HG02970 (cell line): ENCODE measurements at regions not wholly inside any gene's neighbourhood (a gene's known extent, or its start where the extent isn't known, plus 50 kb on each side); places are given as distances from the start of the nearest gene placed in this dataset.

Experiments used
- ATAC-seq: cut with Tn5 transposase; IDR thresholded peaks from one replicate; pipeline ENCODE4 v1.9.1; 2021; ENCODE audit warnings: mild to moderate bottlenecking, moderate library complexity, moderate number of reproducible peaks; ENCODE audit not compliant: unreplicated experiment, low FRiP score

DNA sequence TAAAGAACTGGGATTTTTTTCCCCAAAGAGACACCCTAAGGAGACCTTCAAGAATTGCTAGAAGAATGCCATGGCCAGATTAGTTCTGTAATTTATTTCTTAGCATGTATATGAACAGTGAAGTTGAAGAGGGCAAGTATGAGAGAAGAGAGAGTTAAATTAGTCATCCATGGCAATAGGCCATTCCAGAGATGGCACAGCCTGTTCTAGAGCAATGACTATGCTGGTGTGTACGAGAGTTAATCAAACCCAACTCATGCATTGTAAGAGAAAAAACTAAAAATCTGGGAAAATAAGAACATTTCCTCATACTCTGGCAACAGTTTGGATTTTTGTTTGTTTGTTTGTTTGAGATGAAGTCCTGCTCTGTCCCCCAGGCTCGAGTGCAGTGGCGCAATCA, 112.1 kb upstream of the PIK3C3 start:
- no peak for ATAC-seq

- no peak for ATAC-seq
These were observed 125.2 kb upstream of the PIK3C3 start for GRCh38 chr18:41829647-41830516.

- no peak for ATAC-seq
These were observed 126.9 kb upstream of the PIK3C3 start for GRCh38 chr18:41828137-41828536.

DNA sequence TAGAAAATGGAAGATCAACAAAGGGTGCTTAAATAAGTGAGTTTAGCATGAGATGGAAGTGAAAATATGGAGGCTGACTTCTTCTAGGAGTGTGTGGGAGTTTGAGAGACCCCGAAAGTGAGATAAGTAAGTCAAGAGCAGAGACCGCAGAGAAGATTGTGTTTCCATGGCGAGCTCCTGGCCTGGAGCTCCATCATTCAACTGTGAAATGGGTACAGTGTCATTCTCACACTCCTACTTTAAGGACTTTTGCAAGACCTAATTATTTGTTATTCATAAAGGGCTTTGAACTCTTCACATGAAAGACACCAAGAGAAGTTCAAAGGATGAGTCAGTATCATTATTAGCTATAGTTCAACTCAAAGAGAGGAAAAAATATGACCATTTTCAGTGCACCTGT, 134.2 kb upstream of the PIK3C3 start:
- no peak for ATAC-seq

DNA sequence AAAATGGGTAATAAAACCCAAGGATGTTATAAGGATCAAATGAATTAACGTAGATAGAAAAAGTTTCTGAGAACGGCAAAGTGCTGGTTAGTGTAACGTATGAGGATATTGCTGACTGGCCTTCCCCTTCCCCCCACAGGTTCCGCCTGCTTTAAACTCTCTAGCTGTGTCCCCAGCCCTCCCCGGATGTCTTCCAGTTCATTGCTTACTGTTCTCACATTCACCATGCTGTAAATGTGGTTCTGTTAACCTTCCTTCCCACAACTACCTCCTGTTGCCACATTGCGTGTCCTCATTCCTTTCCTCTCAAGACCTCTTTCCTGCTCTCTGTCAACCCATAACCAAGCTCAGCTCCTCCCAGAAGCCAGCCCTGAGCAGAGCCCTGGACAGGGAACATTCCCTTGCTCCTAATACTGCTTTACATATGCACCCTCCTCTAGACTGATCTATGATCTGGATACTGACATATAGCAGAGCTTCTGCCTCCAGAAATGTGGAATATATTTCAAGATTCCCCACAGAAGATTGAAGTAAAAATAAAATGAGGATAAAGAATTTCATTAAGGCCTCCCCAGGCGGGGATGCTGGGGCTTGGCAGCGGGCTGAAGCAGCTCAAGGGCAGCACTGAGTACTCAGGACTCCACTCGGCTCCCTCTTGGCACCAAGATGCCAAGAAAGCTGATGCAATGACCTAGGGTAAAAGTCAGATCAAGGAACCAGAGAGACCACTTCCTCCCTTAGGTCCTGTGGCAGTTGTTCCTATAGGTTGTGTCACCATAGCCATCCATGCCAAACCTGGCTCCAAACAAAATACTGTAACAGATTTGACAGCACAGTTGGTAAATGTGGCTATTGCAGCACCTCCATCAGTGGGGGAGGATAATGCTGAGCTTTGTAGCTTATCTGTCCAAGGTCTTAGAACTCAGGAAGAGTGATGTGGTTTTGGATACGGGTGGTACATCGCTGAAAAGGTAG, 136.4 kb upstream of the PIK3C3 start:
- no peak for ATAC-seq

- no peak for ATAC-seq
These were observed 140.4 kb upstream of the PIK3C3 start for GRCh38 chr18:41814651-41815050.

GRCh38 chr18:41809652-41810051, 145.4 kb upstream of the PIK3C3 start:
- ATAC-seq, result no peak

GRCh38 chr18:41805341-41805740, 149.7 kb upstream of the PIK3C3 start:
- no peak for ATAC-seq

DNA sequence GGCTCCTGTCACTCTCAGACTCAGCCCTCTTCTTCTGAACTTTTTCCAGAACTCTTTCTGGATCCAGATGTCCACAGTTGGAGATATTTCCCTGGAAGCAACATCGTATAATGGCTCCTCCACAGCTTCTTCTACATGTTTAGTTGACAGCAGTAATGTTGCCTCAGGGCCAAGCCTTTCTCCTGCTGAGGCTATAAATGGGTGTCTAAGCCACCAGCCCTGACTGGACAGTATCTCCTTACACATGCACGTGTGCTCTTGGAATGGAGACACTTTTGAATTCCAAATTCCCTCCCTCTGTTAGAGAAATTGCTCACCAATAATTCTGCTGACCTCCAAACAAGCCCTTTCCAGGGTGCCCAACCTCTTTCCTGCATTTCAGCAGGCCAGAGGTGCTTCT, 156.2 kb upstream of the PIK3C3 start:
- no peak for ATAC-seq

DNA sequence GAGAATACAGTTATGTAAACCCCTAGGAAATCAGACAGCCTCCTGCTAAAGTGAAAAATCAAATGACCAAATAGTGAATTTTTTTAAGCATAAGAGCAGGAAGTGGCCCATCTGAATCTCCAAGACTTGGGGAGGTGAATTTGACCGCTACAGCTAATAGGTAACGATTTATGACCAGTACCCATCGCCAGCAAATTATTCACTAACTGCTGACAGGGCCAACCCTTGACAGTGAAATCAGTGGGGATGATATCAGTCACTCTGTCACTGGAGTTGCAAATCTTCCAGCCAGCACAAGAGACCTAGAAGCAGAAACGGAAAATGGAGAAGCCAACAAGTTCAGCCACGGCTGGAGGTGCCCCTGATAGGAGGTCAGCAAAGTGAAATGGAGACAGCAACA, 164.3 kb upstream of the PIK3C3 start:
- ATAC-seq, result no peak

DNA sequence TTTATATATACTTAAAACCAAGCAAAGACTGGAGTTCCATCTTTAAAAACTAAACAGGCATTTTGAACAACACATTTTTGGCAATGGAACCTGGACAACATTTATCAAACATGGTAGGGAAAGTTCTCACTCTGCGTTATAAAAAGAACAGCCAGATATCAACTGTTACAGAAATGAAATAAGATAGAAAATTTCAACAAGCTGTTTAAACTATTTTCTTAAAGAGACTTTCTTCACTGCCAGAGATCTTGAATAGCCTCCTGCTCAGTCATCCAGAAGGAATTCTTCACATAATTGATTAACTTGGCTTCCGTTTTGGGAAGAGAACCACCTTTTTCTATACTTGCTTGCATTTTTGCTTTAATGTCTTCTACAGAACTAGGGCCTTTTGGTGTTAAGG, 166.0 kb upstream of the PIK3C3 start:
- ATAC-seq, result no peak

DNA sequence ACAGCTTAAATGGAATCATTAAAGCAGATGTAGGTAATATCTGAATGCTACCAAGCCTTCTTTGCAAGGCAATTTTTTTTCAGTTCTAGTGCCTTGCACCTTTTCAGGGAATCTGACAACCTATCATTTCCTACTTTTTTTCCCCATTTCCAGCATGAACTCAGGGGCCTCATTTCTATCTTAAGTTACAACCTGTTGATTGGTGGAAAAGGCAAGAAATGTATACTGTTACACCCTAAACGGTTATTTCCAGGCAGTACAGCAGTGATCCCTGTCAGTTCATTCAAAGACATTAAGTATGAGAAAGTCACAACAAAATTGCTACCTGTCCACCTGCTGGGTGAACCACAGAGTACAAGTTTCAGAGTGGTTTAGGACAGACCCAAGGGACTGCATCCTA, 171.2 kb upstream of the PIK3C3 start:
- no peak for ATAC-seq

DNA sequence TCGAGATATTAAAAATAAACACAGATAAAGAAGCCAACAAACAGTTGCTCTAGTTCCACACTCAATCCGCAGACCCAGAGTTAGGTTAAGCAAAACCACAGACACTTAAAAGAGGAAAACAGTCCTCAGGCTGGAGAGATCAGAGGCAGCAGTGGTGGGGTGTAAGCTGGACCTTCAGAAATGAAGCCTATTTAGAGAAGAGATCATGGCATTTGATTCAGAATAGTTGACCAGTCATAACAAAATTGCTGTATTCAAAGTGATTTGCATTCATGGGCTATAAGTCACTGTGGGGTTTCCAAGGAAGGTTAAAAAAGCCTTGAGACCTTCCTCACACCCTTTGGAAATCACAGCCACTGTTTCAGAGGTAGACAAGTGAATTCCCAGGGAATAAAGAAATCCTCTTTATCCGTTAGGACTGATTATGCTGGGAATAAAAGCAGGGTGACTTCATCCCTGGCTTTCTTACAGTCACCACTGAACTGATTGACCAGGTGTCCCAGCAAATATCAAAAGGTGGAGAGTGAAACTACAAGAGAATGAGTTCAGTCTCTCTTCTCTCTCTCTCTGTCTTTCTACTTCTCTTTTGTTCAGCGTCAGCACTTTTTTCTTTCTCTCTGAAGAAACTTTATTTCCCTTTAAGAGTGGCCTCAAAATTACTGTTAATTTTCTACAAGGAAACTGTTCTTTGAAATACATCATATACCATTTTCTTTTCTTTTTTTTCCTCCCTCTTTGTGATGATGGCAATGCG, 171.8 kb upstream of the PIK3C3 start:
- ATAC-seq, result no peak

GRCh38 chr18:41771973-41772372, 183.1 kb upstream of the PIK3C3 start:
- no peak for ATAC-seq

- ATAC-seq, result no peak
These were observed 185.8 kb upstream of the PIK3C3 start for GRCh38 chr18:41769265-41769664.

DNA sequence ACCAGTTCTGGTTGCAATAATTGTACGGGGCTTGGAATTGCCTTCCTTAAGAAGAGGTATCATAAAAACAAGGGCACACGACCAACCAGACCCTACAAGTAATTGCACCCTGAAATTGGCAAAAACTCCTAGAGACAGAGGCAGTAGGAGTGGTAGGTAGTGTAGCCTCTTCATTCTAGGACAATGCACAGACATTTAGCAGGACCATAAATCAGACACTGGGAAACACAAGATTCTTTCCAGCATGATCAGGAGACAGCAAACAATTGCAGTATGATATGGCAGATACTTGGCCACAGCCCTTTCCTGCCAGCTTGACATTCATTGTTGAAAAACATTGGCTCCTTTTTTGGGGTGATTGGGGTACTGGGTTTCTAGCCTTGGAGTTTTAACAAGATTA, 186.6 kb upstream of the PIK3C3 start:
- no peak for ATAC-seq

- ATAC-seq, result no peak
These were observed 187.1 kb upstream of the PIK3C3 start for GRCh38 chr18:41767960-41768359.

GRCh38 chr18:41765460-41765859, 189.6 kb upstream of the PIK3C3 start:
- ATAC-seq, result no peak

DNA sequence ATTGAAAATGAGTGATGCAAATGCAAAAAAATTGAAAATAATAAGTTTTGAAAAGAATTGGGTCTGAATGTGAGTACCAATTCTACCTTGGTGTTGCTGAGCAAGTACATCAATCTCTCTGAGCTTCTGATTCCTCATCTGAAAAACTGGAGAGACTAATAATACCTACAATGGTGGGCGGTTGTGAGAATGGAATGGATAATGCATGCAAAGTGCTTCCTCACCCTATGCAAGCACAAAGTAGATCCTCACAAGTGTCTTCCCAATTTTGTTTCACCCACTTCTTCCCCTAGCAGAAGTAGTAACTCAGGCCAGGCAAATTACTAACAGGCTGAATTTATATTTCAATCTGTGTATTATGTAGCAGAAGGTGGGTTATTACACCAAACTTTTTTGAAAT, 191.7 kb upstream of the PIK3C3 start:
- ATAC-seq, result no peak

DNA sequence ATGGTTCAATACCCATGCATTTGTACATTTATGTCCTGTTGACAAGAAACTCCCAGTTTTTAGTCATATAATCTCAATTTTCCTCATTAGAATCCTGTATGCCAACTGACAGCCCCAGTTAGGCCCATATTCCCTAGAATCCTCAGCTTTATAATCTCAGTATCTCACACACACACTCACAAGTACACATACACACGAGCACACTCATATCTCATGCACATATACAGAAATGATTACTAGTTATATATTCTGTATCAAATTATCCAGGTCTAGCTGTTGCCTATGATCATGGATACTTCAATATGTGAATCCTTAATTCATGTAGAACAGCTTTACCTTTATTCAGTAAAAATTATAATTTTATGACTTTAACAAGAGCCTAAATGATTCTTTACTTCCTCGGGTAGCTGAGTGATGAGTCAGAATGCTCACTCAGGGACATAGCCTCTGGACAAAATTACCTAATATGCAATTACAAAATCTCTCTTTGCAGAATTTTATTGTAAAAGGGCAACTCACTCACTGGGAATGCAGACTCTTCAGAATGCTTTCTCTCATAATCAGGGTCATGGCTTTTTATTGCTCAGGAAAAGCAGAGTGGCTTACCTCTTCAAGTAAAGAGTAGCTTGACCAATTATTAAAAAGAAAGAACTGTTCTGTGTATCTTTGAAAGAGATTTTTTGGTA, 193.6 kb upstream of the PIK3C3 start:
- no peak for ATAC-seq
